HG03469 (cell line): ENCODE measurements at regions not wholly inside any gene's neighbourhood (a gene's known extent, or its start where the extent isn't known, plus 50 kb on each side); places are given as distances from the start of the nearest gene placed in this dataset.
"Not testable (repeated sequence)": the region's sequence is repeated elsewhere in the genome, so short reads cannot be mapped to it uniquely, and the experiment has no call there.

Source experiments
- ATAC-seq: cut with Tn5 transposase; IDR thresholded peaks from one replicate; pipeline ENCODE4 v1.9.1; 2021; ENCODE audit warnings: mild to moderate bottlenecking, moderate library complexity, moderate number of reproducible peaks; ENCODE audit not compliant: unreplicated experiment

DNA sequence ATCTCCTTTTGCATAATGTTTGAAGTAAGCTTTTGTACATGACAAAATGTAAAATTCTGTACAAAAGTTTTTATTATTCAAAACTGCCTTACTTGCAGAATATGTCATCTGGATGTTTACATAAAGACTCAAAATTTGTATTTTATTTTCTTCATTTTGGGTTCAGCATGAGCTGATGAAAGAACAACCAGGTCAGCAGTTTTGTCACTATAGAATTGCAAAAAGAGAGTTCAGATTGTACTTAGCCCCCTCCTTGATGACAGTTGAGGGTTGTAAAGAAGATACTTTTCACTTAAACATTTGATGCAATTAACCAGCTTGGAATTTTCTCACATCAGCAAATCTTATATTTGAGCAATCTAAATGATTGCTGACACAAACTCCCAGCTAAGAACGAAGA is 669.3 kb downstream of the PLA2G4A start:
- no peak for ATAC-seq

DNA sequence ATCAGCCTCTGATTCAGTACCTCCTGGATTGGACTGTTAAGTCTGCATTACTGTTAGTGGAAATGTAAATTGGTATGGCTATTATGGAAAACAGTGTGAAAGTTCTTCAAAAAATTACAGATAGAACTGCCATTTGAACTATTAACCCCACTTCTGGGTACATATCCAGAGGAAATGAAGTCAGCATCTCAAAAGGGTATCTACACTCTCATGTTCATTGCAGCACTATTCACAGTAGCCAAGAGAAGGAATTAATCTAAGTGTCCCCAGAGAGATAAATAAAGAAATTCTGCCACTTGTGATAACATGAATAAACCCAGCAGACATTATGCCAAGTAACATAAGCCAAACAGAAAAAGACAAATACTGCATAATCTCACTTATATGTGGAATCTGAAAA is 676.0 kb downstream of the PLA2G4A start:
- ATAC-seq, result no peak

DNA sequence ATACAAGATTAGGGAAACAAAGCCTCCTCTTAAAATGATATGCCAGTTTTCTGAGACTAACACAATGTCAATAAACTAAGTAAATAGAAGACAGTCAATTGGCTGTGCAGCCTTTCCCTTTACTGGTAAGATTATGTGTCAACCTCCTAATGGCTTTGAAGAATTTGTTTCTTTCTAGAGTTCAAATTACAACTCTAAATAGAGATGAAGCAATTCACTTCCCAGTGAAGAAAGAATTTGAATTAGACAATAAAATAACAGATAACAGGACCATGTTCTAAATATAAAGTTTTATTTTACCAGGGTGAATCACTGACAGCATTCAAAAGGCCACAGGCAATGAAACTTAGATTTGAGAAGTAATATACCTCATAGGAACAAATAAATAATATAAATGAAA is 680.3 kb downstream of the PLA2G4A start:
- no peak for ATAC-seq

DNA sequence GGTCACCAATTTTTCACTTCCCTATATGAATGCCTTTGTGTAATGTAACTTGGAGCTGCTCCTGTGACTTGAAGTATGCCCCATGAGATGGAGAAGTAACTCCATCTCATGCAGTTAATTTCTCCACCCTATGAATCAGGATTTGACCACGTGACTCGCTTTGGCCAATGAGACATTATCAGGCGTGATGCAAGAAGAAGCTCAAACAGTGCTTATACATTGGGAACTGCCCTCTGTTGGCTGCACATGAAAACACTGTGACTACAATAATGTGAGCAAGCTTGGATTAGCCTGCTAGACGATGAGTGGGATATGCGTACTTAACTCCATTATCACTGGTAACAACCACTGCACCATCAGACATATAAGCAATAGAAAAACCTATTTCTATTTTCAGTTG is 684.4 kb downstream of the PLA2G4A start:
- ATAC-seq, result no peak

DNA sequence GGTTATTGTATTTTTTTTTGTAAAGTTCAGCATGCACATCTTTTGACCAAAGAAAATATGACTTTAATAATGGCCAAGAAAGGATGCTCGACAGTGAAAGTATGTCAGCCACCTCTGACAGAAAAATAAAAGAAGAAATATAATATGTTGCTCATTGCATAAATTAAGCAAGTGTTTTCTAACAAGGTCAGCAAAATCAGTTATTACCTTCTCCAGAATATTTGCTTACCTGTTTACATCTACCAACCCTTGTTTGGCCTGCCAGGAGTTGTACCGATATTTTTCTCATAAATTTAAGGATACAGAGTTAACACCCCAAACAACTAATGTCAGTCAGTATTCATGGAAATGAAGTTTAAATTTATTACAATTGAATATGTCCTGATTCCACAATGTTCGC is 685.4 kb downstream of the PLA2G4A start:
- no peak for ATAC-seq

DNA sequence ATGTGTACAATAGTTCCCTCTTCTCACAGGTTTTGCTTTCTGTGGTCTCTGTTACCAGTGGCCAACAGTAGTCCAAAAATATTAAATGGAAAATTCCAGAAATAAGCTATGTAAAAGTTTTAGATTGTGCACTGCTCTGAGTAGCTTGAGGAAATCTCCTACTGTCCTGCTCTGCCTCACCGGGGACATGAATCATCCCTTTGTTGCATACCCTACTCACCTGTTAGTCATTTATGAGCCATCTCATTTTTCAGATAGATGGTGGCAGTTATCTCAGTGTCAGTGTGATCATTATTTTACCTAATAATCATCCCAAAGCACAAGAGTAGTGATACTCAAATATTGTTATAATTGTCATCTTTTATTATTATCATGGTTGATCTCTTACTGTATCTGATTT is 688.1 kb downstream of the PLA2G4A start:
- ATAC-seq, result no peak

DNA sequence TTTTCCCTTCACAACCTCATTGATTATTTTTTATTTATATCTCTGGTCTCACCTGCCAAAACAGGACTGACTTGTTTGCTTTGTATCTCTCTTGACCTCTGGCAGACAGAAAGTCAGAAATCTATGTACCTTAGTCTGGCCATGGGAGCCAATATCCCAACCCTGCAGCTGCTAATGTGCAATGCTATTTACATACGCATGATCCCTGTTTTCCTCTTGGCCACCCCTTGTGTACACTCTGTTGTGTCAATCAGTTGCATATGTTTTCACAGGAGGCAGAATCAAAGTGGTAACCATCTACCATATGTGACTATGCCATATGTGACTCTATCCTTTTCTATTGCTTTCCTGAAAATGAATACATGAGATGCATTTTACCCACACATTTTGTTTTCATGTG is 688.8 kb downstream of the PLA2G4A start:
- ATAC-seq, result no peak

DNA sequence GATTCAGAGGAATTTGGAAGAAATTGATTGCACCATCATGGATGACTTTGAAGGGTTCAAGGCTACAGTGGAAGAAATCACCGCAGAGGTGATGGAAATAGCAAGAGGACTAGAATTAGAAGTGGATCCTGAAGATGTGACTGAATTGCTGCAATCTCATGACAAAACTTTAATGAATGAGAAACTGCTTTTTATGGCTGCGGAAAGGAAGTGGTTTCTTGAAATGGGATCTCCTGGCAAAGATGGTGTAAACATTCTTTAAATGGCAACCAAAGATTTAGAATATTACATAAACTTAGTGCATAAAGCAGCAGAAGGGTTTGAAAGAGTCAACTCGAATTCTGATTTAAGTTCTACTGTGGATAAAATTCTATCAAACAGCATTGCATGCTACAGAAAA is 698.6 kb downstream of the PLA2G4A start:
- no peak for ATAC-seq

DNA sequence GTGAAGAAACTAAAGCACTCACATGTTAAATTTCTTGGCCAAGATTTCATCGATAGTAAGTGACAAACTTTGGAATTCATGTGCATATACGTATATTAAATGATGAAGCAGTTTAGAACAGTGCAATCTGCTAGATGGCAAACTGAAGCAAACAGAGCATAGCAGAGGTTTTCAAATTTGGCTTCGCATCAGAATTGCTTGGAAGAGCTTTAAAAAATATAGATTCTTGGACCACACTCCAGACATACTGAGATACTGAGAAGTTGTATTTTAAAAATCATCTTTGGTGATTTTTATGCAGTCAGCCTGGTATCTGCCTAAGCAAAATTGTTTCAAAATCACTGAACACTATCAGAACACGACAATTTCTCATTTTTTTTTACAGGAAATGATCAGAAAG is 709.2 kb downstream of the PLA2G4A start:
- ATAC-seq, result no peak

DNA sequence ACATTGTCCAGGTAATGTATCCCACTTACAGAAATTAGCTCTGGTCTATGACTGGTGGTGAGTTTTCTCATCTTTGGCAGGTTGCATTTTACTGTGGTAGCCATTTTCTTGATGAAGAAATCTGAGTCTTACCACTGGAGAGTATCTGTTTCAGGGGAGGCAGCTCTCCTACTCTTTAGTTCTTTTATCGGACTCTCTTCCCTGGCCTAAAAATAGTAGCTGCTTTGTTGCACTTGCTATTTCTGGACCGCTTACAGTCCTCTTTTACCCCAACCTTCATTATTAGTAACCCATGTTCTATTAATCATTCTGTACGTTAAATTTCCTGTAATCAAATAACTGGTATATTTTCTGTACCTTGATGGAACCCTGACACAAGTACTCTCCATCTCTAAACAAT is 720.8 kb downstream of the PLA2G4A start:
- ATAC-seq, result no peak

DNA sequence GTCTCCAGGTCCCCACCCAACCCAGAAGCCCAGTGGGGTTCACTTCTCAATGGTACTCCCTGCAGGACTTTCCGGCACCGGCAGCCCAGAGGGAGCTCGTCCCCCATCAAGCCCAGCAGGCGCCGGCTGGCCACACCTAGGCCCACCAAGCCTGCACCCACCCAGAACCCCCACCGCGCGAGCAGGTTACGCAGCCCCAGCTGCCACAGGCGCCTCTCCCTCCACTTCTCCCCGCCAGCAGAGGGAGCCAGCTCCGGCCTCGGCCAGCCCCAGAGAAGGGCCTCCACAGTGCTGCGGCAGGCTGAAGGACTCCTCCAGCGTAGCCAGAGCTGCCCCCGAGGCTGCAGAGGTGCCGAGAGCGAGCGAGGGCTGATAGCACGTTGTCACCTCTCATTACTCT is 722.3 kb downstream of the PLA2G4A start:
- no peak for ATAC-seq

DNA sequence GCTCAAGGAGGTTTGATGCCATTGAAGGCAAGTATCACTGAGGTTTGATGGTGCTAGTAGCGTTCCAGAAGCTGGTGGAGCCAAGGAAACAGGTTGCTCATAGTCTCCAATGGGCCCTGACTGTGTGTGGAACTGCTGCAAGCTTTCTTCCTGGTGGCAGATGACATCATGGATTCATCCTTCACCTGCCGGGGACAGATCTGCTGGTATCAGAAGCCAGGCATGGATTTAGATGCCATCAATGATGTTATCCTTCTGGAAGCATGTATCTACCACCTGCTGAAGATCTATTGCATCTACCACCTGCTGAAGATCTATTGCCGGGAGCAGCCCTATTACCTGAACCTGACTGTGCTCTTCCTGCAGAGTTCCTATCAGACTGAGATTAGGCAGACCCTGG is 734.4 kb downstream of the PLA2G4A start:
- no peak for ATAC-seq

DNA sequence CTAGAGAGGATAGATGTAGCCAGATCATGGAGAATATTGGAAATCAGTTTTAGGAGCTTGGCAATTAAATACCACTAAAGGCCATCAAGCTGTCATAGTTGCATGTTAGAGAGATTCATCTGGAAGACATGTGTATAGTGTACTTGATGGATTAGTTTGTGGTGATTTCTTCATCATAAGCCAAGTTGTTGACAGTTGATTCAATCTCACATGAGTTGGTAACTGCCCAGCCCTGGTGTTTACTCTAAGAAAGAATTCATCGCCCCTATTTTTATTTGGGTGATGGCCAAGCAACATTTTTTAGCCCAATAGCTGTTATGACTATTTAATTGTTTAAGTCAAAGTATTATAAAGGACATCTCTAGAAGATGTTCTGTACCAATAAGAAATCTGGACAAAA is 737.6 kb downstream of the PLA2G4A start:
- ATAC-seq, result no peak

DNA sequence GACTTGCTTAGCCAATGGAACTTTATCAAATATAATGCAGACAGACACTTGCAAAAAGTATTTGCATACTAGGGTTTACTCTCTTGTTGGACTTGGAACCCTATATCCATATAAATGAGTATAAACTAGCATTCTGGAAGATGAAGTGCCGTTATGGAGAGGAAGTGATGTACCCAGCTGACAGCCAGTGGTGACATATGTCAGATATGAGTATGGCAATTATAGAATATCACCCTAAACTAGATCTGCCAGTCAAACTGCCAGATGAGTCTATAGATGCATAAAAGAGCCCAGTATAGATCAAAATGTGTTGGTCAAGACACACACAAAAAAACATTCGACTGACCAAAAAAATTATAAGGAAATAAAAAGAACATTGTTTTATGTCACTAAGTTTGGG is 739.3 kb downstream of the PLA2G4A start:
- ATAC-seq, result no peak

DNA sequence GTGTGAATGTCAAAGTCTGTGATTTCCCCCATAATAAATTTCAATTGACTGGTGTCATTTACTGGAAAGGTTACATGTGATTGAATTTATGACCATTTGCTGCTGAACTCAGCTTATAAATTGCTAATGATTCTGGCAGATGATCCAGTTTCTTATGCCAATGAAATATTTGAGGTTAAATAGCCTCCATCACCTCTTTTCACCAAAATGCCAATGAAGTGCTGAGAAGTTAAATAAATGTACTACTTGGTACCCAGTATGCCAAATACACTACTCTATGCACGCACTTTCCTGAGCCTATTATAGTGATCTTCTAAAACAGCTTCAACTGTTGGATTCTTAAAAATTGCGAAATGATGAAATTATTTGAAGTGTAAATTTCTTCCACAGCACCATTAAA is 741.4 kb downstream of the PLA2G4A start:
- no peak for ATAC-seq

DNA sequence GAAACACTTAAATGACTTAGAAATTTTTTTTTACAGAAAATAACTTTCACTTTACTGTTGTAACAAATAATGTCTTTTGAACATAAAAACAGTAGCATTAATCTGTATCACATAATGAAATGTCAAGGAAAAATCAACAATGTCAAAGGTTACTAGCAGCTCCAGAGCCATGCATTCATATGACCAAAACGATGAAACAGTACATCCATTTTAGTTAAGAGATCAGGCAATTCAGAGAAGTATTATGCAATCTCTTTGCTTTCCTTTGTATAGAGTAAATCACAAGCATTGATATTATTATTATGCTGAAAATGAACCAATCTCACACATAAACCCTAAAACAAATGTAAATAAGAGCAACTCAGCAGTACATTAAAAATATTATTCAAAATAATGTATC is 748.9 kb downstream of the PLA2G4A start:
- no peak for ATAC-seq

DNA sequence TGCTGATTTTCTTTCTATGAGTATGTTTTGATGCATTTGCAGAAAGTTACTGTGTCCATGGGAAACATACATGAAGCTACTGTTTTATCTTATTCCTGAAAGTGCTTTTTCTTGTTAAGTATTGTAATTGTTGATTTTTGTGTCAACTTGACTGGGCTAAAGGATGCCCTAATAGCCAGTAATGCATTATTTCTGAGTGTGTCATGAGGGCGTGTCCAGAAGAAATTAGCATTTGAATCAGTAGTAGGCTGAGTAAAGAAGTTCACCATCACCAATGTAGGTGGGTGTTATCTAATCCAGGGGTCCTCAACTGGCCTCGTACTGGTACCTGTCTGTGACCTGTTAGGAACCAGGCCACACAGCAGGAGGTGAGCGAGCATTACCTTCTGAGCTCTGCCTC is 760.2 kb downstream of the PLA2G4A start:
- ATAC-seq, result no peak

DNA sequence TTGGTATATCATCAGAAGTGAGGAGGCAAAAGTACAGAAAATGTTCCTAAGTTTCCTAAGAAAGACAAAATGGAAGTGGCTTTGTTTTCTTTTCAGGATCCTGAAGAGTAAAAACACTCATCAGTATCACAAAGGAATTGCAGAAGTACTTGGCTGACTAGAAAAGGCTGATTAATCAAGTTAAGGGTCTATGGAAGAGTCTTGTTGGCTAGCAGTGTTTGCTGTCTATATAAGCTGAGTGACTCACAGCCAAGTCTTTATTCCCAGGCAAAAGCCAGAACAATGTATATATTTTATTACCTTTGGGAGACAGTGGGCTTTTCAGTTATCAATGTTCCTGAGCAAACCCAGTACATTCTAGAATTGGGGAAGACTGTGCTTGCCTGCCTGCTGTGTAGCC is 777.0 kb downstream of the PLA2G4A start:
- ATAC-seq, result no peak

DNA sequence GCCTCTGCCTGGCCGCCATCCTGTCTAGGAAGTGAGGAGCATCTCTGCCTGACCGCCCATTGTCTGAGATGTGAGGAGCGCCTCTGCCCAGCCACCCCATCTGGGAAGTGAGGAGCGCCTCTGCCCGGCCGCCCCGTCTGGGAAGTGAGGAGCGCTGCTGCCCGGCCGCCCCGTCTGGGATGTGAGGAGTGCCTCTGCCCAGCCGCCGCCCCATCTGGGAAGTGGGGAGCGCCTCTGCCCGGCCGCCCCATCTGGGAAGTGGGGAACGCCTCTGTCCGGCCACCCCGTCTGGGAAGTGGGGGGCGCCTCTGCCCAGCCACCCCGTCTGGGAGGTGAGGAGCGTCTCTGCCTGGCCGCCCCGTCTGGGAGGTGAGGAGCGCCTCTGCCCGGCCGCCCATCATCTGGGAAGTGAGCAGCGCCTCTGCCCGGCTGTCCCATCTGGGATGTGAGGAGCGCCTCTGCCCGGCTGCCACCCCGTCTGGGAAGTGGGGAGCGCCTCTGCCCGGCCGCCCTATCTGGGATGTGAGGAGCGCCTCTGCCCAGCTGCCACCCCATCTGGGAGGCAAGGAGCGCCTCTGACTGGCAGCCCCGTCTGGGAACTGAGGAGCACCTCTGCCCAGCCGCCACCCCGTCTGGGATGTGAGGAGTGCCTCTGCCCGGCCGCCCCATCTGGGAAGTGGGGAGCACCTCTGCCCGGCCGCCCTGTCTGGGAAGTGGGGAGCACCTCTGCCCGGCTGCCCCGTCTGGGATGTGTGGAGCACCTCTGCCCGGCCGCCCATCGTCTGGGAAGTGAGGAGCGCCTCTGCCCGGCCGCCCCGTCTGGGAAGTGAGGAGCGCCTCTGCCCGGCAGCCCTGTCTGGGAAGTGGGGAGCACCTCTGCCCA is 787.3 kb downstream of the PLA2G4A start:
- not testable (repeated sequence) for ATAC-seq

DNA sequence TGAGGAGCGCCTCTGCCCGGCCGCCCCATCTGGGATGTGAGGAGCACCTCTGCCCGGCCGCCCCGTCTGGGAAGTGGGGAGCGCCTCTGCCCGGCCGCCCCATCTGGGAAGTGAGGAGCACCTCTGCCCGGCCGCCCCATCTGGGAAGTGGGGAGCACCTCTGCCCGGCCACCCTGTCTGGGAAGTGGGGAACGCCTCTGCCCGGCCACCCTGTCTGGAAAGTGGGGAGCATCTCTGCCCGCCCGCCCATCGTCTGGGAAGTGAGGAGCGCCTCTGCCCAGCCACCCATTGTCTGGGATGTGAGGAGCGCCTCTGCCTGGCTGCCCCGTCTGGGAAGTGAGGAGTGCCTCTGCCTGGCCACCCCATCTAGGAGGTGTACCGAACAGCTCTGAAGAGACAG is 788.1 kb downstream of the PLA2G4A start:
- ATAC-seq, result not testable (repeated sequence)

DNA sequence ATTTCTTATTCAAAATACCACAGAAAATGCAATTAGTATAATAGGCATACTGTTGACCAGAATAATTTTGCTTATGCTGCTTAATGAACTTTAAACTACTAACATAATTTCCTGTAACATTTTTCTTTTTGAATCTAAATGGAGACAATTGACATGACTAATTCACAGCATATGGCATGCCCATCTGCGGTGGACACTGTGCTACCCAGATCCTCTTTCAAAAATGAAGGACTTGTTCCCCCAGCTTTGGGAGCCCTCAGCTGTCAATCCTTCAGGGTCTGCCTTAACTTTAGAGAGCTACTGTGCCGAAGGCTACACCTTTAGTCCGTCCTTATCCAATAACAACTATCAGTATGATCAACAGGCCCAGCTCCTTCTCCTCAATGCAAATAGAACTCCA is 789.0 kb downstream of the PLA2G4A start:
- no peak for ATAC-seq

DNA sequence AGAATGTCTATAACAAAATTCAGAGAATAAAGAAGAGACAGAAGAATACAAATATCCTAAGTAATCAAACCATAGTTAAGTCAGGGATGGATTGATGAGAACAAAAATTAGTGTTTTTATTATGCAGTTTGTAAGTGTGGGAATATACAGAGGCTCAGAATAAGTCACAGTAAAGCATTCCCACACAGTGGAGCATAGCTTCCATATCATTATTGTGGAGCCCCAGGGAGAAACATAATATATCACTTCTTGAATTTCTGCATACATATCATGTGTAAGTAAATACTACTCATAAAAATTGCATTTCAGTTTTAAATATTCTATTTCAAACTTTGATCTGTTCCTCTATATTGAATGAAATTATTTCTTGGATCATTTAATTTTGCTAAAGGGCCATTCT is 790.4 kb downstream of the PLA2G4A start:
- ATAC-seq, result no peak

DNA sequence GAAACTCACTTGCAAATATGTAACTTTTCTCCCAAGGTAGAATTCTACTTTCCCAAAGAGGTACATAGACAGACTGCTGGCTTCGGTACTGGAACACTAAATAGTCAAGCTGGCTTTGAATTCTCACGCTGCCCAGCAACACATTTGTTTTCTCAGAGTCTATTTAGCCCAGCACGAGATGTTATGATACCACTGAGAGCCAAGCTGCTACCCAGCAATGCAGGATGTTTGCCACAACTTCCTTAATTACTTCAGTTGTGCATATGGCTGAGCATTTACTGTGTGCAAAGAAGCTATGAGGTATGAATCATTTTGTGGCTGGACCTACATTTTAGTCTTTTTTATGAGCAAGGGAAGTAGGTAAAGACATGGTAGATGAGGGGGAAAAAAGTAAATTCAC is 793.2 kb downstream of the PLA2G4A start:
- ATAC-seq, result no peak
